Sigmoid colon (tissue), 4 donors: ENCODE measurements at regions not wholly inside any gene's neighbourhood (a gene's known extent, or its start where the extent isn't known, plus 50 kb on each side); places are given as distances from the start of the nearest gene placed in this dataset.

Source experiments
- CTCF ChIP-seq, 4 experiments: fragments of 450-650 bp in 3 of 4; fragments of 200-600 bp in 1 of 4; IDR thresholded peaks; one replicate each; pipeline ENCODE4 v1.5.1; 2016 to 2019; ENCODE audit warnings: antibody characterized with exemption in 4 of 4, mild to moderate bottlenecking in 3 of 4, moderate library complexity in 2 of 4
- EP300 ChIP-seq, 4 donors: sonication (generic); formaldehyde crosslinking; IDR thresholded peaks; one replicate each; pipeline ENCODE4 v1.6.1; 2017; ENCODE audit warnings: antibody characterized with exemption in 4 of 4
- POLR2A ChIP-seq, 2 donors: fragments of 450-650 bp; IDR thresholded peaks; one replicate each; pipeline ENCODE4 v1.6.1; 2016; ENCODE audit warnings: antibody characterized with exemption in 2 of 2, mild to moderate bottlenecking in 2 of 2, moderate library complexity in 2 of 2

DNA sequence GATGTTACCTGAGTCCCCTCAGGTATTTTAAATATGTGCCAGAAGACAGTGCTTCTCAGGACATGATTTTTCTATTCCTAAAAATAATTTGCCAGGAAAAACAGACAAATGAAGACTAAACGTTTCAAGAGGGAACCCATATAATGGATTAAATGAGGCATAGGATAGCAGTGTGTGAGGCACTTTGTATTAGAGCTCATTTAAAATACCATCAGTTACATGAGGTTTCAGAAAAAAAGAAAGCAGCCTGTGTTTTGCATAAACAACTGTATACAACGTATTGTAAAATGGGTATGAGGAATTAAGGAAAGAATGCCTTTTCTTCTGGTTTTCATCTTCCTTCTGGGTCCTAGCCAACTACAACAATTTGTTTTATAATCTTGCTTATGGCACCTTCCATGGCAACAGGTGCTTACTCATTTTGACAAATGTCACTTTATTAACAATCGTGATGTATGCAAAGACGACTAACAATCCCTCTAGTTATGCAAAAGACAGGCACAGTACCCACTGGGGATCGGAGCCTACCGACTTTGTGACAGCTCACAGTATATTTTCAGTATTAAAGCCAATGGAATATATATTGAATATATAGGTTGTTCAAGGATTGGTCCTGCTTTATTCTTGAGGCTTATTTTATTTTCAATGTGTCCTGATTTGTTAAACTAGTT is 231.6 kb upstream of the ZNF717 start:
- no peak for TF ChIP-seq CTCF (IDR thresholded peaks at IDR 0.05)
- no peak for TF ChIP-seq POLR2A (IDR thresholded peaks at IDR 0.05)
- no peak for TF ChIP-seq EP300 (IDR thresholded peaks at IDR 0.05)
